Prostate gland (tissue), 2 donors: ENCODE measurements at regions not wholly inside any gene's neighbourhood (a gene's known extent, or its start where the extent isn't known, plus 50 kb on each side); places are given as distances from the start of the nearest gene placed in this dataset.

Experiments
- DNase-seq: peaks from one replicate; pipeline ENCODE4 v3.0.0-alpha.2; 2019; ENCODE audit warnings: low spot score
- H3K27ac ChIP-seq, 2 donors: fragments of 200-600 bp; sonication (generic); 2 replicates each; pipeline ENCODE4 v1.5.1; 2017 to 2019
- H3K27me3 ChIP-seq: fragments of 200-600 bp; sonication (generic); replicated peaks from 2 replicates; pipeline ENCODE4 v1.5.1; 2019; ENCODE audit not compliant: insufficient read depth
- H3K36me3 ChIP-seq, 2 donors: fragments of 200-600 bp; sonication (generic); 1 replicate in 1 of 2; 2 replicates in 1 of 2; pipeline versions ENCODE4 v1.5.1 to v1.8.1; 2017 to 2019
- H3K4me1 ChIP-seq: fragments of 200-600 bp; sonication (generic); replicated peaks from 2 replicates; pipeline ENCODE4 v1.5.1; 2019
- H3K4me3 ChIP-seq, 2 donors: fragments of 200-600 bp; sonication (generic); 2 replicates each; pipeline ENCODE4 v1.5.1; 2017 to 2019
- H3K9me3 ChIP-seq: fragments of 200-600 bp; sonication (generic); 2 replicates; pipeline ENCODE4 v1.5.1; 2017
- POLR2A ChIP-seq: fragments of 450-650 bp; IDR thresholded peaks from one replicate; pipeline ENCODE4 v1.6.1; 2016; ENCODE audit warnings: antibody characterized with exemption, mild to moderate bottlenecking
- POLR2AphosphoS5 ChIP-seq: sonication (generic); formaldehyde crosslinking; IDR thresholded peaks from one replicate; pipeline ENCODE4 v1.6.1; 2017; ENCODE audit warnings: antibody characterized with exemption
- WGBS: methylation state at CpG from one replicate; pipeline ENCODE4 v1.1.5; 2018; 5-methylcytosine and 5-hydroxymethylcytosine counted together
- intact Hi-C: fragments of 100-400 bp; cut with DNase I; formaldehyde crosslinking; loops from one replicate; pipeline ENCODE4 v1.14.2; 2022
- TF ChIP-seq, protein P1 (sequence below), 4 experiments: fragments of 200-600 bp in 2 of 4; fragments of 450-650 bp in 2 of 4; sonication (generic) in 2 of 4; IDR thresholded peaks; 1 replicate in 3 of 4; 2 replicates in 1 of 4; pipeline ENCODE4 v1.5.1; 2016 to 2019; ENCODE audit warnings: antibody characterized with exemption in 4 of 4, mild to moderate bottlenecking in 2 of 4, moderate library complexity in 2 of 4

DNA sequence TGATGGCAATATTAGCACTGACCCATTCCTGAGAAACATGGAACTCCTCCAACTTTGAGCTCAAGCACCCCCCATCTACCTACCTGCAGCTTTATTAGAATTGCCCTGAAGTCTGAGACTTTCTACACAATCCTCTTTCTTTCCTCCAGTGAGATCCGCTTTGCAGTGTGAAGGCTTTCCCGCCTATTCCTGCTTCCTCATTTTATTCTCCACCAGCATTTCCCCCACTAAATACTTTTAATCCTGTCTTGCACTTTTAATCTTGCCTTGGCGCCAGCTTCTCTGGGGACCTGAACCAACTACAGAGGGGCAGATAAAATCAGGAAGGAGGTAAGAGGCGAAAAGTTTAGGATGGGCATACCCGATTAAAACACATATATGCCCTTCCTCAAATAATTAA is 178.1 kb upstream of the PRDM1 start:
- H3K9me3 ChIP-seq = no peaks in the 10 kb centered on the region
- no peak overlapping the region for H3K4me3 ChIP-seq
- intact Hi-C loops = no loop called here
- H3K27me3 ChIP-seq = no peaks in the 10 kb centered on the region
- DNase-seq = no peak
- 91% methylated on average over 5 of the region's 5 CpGs for WGBS
- H3K4me1 ChIP-seq = no peaks in the 10 kb centered on the region
- no peak overlapping the region for H3K27ac ChIP-seq
- no peaks in the 10 kb centered on the region for H3K36me3 ChIP-seq
- TF ChIP-seq POLR2AphosphoS5 = no peak
- TF ChIP-seq, protein P1, sequence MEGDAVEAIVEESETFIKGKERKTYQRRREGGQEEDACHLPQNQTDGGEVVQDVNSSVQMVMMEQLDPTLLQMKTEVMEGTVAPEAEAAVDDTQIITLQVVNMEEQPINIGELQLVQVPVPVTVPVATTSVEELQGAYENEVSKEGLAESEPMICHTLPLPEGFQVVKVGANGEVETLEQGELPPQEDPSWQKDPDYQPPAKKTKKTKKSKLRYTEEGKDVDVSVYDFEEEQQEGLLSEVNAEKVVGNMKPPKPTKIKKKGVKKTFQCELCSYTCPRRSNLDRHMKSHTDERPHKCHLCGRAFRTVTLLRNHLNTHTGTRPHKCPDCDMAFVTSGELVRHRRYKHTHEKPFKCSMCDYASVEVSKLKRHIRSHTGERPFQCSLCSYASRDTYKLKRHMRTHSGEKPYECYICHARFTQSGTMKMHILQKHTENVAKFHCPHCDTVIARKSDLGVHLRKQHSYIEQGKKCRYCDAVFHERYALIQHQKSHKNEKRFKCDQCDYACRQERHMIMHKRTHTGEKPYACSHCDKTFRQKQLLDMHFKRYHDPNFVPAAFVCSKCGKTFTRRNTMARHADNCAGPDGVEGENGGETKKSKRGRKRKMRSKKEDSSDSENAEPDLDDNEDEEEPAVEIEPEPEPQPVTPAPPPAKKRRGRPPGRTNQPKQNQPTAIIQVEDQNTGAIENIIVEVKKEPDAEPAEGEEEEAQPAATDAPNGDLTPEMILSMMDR (IDR thresholded peaks at IDR 0.05) = no peak
- TF ChIP-seq POLR2A = no peak

DNA sequence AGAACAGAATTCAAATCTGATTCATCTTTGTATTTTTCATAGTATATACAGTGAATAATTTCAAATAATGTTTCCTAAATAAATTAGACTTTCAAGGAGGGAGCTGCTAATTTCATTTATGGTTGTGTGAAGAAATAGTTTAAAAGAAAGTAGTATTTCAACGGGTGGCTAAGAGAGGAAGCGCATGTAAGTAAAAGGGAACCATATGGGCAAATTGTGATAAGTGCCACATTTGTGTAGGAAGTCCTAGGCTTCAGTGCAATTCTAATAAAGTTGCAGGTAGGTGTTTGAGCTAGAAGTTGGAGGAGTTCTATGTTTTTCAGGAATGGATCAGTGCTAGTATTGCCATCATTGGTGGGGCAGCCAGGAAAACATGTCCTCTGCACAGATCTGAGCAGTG is 178.8 kb upstream of the PRDM1 start:
- no peaks in the 10 kb centered on the region for H3K27me3 ChIP-seq
- H3K27ac ChIP-seq = no peak overlapping the region
- no peaks in the 10 kb centered on the region for H3K36me3 ChIP-seq
- intact Hi-C loops = no loop called here
- no peak for DNase-seq
- 83% methylated on average over 2 of the region's 2 CpGs for WGBS
- no peak overlapping the region for H3K4me3 ChIP-seq
- no peaks in the 10 kb centered on the region for H3K9me3 ChIP-seq
- TF ChIP-seq, protein P1 (IDR thresholded peaks at IDR 0.05) = no peak
- TF ChIP-seq POLR2A = no peak
- no peak for TF ChIP-seq POLR2AphosphoS5
- H3K4me1 ChIP-seq = no peaks in the 10 kb centered on the region

DNA sequence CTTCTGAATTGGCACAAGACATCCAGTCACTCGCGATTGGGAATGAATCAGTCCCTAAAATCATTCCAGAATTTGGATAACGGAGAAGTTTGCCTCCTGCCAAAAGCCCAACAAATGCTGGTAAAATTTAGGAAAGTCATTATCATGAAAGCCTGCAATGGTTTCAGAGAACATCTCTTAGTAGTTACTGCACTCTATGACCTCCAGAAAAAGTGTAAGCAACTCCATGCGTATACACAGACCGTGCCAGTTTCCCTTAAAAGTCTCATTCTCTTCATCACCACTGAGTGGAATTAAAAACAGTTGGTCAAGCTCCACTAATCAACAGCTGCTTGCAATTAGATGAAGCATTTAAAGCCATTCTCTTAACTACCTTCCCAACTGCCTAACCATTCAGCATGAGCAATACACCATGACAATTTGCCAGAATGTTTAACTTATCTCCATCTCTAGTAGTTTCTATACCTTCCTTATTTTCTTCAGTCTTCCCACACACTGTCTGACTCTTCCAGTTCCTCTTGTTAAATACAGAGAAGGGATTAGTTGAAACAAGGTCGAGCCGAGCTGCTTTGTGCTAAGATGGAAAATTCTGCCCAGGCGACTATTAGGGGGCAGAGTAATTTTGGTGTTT is 183.6 kb upstream of the PRDM1 start:
- 70% methylated on average over 8 of the region's 8 CpGs for WGBS
- no peak overlapping the region for H3K27ac ChIP-seq
- no peak for TF ChIP-seq POLR2AphosphoS5
- no peak for TF ChIP-seq POLR2A
- TF ChIP-seq, protein P1 (IDR thresholded peaks at IDR 0.05) = no peak
- intact Hi-C loops = no loop called here
- H3K27me3 ChIP-seq = no peaks in the 10 kb centered on the region
- H3K9me3 ChIP-seq = no peaks in the 10 kb centered on the region
- no peaks in the 10 kb centered on the region for H3K36me3 ChIP-seq
- no peaks in the 10 kb centered on the region for H3K4me1 ChIP-seq
- no peak for DNase-seq
- H3K4me3 ChIP-seq = no peak overlapping the region

DNA sequence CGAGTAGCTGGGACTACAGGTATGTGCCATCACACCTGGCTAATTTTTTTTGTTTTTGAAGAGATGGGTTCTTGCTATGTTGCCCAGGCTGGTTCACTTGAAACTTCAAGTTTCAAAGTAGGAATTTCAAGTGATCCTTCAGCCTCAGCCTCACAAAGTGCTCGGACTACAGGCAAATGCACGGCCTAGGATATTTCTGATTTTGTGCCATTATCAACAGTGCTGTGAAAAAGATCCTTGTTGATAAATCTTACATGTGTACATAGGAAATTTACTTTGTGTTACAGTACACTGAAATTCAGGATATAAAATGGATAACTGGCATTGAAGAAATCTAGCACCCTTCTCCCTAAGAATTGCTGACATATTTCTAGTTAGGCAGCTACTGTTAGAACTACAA is 184.6 kb upstream of the PRDM1 start:
- no peak overlapping the region for H3K4me3 ChIP-seq
- intact Hi-C loops = no loop called here
- WGBS = 72% methylated on average over 3 of the region's 3 CpGs
- H3K27ac ChIP-seq = no peak overlapping the region
- DNase-seq = no peak
- TF ChIP-seq, protein P1 (IDR thresholded peaks at IDR 0.05) = no peak
- TF ChIP-seq POLR2AphosphoS5 = peak; percentile 56
- H3K27me3 ChIP-seq = no peaks in the 10 kb centered on the region
- no peaks in the 10 kb centered on the region for H3K9me3 ChIP-seq
- no peaks in the 10 kb centered on the region for H3K4me1 ChIP-seq
- no peaks in the 10 kb centered on the region for H3K36me3 ChIP-seq

DNA sequence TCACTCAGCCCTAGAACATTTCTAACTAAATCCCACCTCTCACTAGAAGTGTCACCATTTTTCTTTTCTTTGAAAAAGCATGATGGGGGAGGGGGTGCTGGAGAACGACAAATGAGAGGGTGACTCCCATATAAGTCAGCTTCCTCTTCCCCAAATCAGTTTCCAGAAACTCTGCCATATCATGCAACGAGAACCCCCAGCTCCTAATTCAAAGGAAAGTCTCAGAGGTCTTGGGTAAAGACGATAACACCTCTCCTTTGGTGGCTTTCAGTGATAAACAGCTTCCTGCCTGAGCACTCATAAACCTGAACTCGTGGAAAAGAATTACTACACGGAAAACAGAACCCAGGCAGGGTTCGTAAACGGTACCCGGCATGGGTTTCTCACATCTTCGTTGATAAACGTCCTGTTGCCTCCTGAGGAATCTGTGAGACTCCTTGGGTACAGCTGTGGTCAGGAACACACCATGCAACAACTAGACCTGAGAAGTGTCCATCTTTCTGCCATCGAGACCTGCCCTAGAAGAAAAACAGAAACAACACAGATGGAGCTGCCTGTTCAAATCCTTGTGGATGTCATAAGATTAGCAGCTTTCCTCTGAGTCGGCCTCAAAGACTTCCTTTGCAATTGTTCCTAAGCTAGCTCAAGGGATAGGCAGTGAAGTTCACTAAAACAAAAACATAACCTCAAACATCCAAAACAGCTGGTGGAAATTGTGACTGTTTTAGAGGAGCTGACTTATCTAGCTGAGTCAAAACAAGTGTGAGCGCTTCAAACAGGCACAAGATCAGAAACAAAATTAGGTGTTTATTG is 185.8 kb upstream of the PRDM1 start:
- Histone ChIP-seq H3K4me3 (no peak overlapping the region), H3K27ac (no peak overlapping the region), H3K4me1 (no peaks in the 10 kb centered on the region), H3K36me3 (no peaks in the 10 kb centered on the region), H3K9me3 (no peaks in the 10 kb centered on the region), H3K27me3 (no peaks in the 10 kb centered on the region)
- no peak for DNase-seq
- TF ChIP-seq POLR2AphosphoS5 (no peak), POLR2A (no peak)
- intact Hi-C loops = no loop called here
- WGBS = 83% methylated on average over 13 of the region's 13 CpGs
